ENCODE measurements at regions not wholly inside any gene's neighbourhood (a gene's known extent, or its start where the extent isn't known, plus 50 kb on each side); places are given as distances from the start of the nearest gene placed in this dataset.

- Histone ChIP-seq H3K4me2 (ENCODE audit: insufficient read depth, low read length) (no peak overlapping the region), H3K36me3 (ENCODE audit: control insufficient read depth in 2 of 2, extremely low read depth in 1 of 2, insufficient read depth in 2 of 2, low read length in 2 of 2) (no peaks in the 10 kb centered on the region), H3K9me1 (replicated peaks; ENCODE audit: control insufficient read depth, extremely low read depth, insufficient read depth, low read length) (no peaks in the 10 kb centered on the region), H4K20me1 (replicated peaks; ENCODE audit: control insufficient read depth, extremely low read depth, insufficient read depth, low read length) (no peaks in the 10 kb centered on the region), H3K9ac (replicated peaks; ENCODE audit: extremely low read depth, insufficient read depth, low read length) (no peak overlapping the region), H3K27me3 (ENCODE audit: control insufficient read depth in 2 of 2, insufficient read depth in 2 of 2, low read length in 2 of 2) (peaks cover 0 to 2% of the 10 kb centered on the region in 2 experiments), H3K4me3 (replicated peaks in 1 of 3; ENCODE audit: insufficient read depth in 1 of 3, low read depth in 1 of 3, low read length in 3 of 3) (no peak overlapping the region), H3K27ac (ENCODE audit: insufficient read depth, low read depth, low read length) (no peak overlapping the region), H3K9me3 (replicated peaks; ENCODE audit: control insufficient read depth, insufficient read depth, low read length) (no peaks in the 10 kb centered on the region), H3K4me1 (ENCODE audit: control insufficient read depth, extremely low read depth, insufficient read depth, low read length) (no peaks in the 10 kb centered on the region), H3K79me2 (ENCODE audit: control insufficient read depth, insufficient read depth, low read length) (no peaks in the 10 kb centered on the region), H2AFZ (ENCODE audit: low read depth, low read length) (no peak overlapping the region)
- POLR2A ChIA-PET = no interaction called here
- TF ChIP-seq POLR2A (IDR thresholded peaks at IDR 0.05; ENCODE audit: low read depth, low read length) = no peak
- TF ChIP-seq MYC (IDR thresholded peaks at IDR 0.05; ENCODE audit: low read depth, low read length) = no peak
- no peak for TF ChIP-seq POLR2AphosphoS5 (IDR thresholded peaks at IDR 0.05; ENCODE audit: insufficient read depth, low read depth, low read length)
- TF ChIP-seq, protein P1, sequence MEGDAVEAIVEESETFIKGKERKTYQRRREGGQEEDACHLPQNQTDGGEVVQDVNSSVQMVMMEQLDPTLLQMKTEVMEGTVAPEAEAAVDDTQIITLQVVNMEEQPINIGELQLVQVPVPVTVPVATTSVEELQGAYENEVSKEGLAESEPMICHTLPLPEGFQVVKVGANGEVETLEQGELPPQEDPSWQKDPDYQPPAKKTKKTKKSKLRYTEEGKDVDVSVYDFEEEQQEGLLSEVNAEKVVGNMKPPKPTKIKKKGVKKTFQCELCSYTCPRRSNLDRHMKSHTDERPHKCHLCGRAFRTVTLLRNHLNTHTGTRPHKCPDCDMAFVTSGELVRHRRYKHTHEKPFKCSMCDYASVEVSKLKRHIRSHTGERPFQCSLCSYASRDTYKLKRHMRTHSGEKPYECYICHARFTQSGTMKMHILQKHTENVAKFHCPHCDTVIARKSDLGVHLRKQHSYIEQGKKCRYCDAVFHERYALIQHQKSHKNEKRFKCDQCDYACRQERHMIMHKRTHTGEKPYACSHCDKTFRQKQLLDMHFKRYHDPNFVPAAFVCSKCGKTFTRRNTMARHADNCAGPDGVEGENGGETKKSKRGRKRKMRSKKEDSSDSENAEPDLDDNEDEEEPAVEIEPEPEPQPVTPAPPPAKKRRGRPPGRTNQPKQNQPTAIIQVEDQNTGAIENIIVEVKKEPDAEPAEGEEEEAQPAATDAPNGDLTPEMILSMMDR (IDR thresholded peaks at IDR 0.05; ENCODE audit: extremely low read depth in 1 of 2, insufficient read depth in 1 of 2, low read depth in 1 of 2, low read length in 2 of 2) = no peak
- TF ChIP-seq, protein P2, sequence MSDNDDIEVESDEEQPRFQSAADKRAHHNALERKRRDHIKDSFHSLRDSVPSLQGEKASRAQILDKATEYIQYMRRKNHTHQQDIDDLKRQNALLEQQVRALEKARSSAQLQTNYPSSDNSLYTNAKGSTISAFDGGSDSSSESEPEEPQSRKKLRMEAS (IDR thresholded peaks at IDR 0.05; ENCODE audit: insufficient read depth, insufficient read length) = no peak
- no peak for TF ChIP-seq JUN (IDR thresholded peaks at IDR 0.05; ENCODE audit: borderline replicate concordance, insufficient read depth, insufficient read length, low read depth)
- TF ChIP-seq EZH2 (IDR thresholded peaks at IDR 0.05; ENCODE audit: borderline replicate concordance, low read depth, low read length, severe bottlenecking) = no peak
- no peak for TF ChIP-seq GATA2 (IDR thresholded peaks at IDR 0.05; ENCODE audit: insufficient read depth, insufficient read length, low read depth, low read length)
- TF ChIP-seq FOS (IDR thresholded peaks at IDR 0.05; ENCODE audit: borderline replicate concordance, insufficient read depth, low read length) = no peak
- dilution Hi-C loops (cut with MboI; ENCODE audit: extremely low pct_ligation_motif_present, low sequenced_read_pairs) = no loop called here
- FAIRE-seq (no peak), DNase-seq (ENCODE audit: low read depth, low spot score) (no peak)
- intact Hi-C loops (cut with micrococcal nuclease) = no loop called here
- CTCF ChIA-PET = no interaction called here
- BruUV-seq (replicated peaks) = no TSS peak
Observed at GRCh38 chr3:72160351-72160750, 375.4 kb upstream of the PROK2 start.

Measured in endothelial cell of umbilical vein (primary cell).